ENCODE measurements at regions not wholly inside any gene's neighbourhood (a gene's known extent, or its start where the extent isn't known, plus 50 kb on each side); places are given as distances from the start of the nearest gene placed in this dataset.

DNA sequence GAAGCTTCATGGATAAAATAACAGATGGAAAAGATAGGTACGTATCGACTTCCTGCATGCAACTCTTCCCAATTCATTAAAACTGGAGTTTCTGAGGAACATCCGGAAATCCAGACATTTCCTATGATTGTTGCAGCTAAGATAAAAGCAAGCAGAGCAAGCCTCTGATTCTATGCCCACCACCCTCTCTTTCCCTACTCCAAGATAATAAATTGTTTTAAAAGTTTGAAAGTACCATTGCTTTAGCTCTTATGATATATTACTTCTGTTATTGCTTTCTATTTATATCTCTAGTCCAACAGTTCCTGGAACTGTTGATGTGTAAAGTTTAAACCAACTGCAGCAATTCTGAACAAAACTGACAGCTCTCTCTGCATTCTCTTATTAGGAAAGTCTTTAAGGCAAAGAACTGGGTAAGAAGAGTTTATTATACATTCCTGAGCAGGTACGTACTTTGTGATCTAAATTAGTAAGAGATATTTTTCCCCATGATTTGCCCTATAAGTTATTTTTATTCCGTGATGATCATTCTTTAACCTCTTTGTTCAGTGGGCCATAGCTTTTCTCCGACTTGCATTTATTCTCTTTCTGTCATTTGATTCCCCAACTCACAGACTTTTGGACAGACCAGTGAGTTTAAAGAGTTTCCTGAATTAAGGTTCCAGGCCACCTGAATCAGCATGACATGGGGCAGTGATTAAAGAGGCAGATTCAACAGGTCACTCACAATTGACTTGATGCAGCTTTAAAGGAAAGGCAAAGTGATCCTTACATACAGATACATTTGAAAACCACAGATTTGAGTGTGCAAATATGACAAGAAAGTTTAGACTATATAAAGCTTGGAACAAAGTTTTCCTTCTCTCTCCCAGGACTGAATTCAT lies 94.2 kb upstream of the THRB start:
- no peak for DNase-seq (ENCODE audit: low spot score)
- intact Hi-C loops (cut with micrococcal nuclease; ENCODE audit: unreplicated experiment): no loop called here
- no peaks in the 10 kb centered on the region for H3K9me2 ChIP-seq (ENCODE audit: insufficient read depth, low read length)
- TF ChIP-seq EZH2phosphoT487 (IDR thresholded peaks at IDR 0.05; ENCODE audit: borderline replicate concordance, low read depth, low read length): no peak
- TF ChIP-seq, protein P1, sequence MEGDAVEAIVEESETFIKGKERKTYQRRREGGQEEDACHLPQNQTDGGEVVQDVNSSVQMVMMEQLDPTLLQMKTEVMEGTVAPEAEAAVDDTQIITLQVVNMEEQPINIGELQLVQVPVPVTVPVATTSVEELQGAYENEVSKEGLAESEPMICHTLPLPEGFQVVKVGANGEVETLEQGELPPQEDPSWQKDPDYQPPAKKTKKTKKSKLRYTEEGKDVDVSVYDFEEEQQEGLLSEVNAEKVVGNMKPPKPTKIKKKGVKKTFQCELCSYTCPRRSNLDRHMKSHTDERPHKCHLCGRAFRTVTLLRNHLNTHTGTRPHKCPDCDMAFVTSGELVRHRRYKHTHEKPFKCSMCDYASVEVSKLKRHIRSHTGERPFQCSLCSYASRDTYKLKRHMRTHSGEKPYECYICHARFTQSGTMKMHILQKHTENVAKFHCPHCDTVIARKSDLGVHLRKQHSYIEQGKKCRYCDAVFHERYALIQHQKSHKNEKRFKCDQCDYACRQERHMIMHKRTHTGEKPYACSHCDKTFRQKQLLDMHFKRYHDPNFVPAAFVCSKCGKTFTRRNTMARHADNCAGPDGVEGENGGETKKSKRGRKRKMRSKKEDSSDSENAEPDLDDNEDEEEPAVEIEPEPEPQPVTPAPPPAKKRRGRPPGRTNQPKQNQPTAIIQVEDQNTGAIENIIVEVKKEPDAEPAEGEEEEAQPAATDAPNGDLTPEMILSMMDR (conservative IDR thresholded peaks at IDR 0.05; ENCODE audit: low read length): no peak
- H3K9me3 ChIP-seq (ENCODE audit: low read length): no peaks in the 10 kb centered on the region
- no peaks in the 10 kb centered on the region for H3K79me2 ChIP-seq (ENCODE audit: insufficient read depth, low read depth, low read length)
- H3K4me3 ChIP-seq (ENCODE audit: low read depth, low read length, poor library complexity, severe bottlenecking): no peak overlapping the region
- no peak overlapping the region for H3K27ac ChIP-seq (ENCODE audit: low read depth, low read length, poor library complexity, severe bottlenecking)
- CTCF ChIA-PET (ENCODE audit: unreplicated experiment): no interaction called here
- H4K20me1 ChIP-seq (ENCODE audit: insufficient read depth, low read length): no peaks in the 10 kb centered on the region
- POLR2A ChIA-PET: no interaction called here
- no peaks in the 10 kb centered on the region for H3K36me3 ChIP-seq (ENCODE audit: insufficient read depth, low read length)
- BruUV-seq (replicated peaks): no TSS peak
- no peak overlapping the region for H3K4me2 ChIP-seq (ENCODE audit: low read length)
- no peaks in the 10 kb centered on the region for H3K4me1 ChIP-seq (ENCODE audit: insufficient read depth, low read length, poor library complexity, severe bottlenecking)
- no peak overlapping the region for H2AFZ ChIP-seq (ENCODE audit: low read length)

DNA sequence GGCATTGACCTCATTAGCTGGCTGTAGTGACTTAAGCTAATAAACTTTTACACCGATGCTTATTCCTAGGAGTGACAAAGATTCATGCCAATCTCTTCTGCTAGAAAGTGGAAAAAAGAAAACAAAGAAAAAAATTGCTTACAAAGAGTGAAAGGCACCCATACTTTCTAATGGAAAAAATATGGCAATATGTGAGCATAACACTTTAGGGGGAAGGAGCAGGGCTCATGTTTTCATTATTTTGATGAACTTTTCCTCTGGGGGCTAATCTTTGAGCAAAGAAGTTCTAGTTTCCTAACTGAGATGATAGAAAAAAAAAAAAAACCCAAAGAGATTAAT lies 94.8 kb upstream of the THRB start:
- Histone ChIP-seq H3K4me3 (ENCODE audit: low read depth, low read length, poor library complexity, severe bottlenecking) (no peak overlapping the region), H2AFZ (ENCODE audit: low read length) (no peak overlapping the region), H3K27ac (ENCODE audit: low read depth, low read length, poor library complexity, severe bottlenecking) (no peak overlapping the region), H4K20me1 (ENCODE audit: insufficient read depth, low read length) (no peaks in the 10 kb centered on the region), H3K4me1 (ENCODE audit: insufficient read depth, low read length, poor library complexity, severe bottlenecking) (no peaks in the 10 kb centered on the region), H3K4me2 (ENCODE audit: low read length) (no peak overlapping the region), H3K9me2 (ENCODE audit: insufficient read depth, low read length) (no peaks in the 10 kb centered on the region), H3K36me3 (ENCODE audit: insufficient read depth, low read length) (no peaks in the 10 kb centered on the region), H3K9me3 (ENCODE audit: low read length) (no peaks in the 10 kb centered on the region), H3K79me2 (ENCODE audit: insufficient read depth, low read depth, low read length) (no peaks in the 10 kb centered on the region)
- no peak for TF ChIP-seq EZH2phosphoT487 (IDR thresholded peaks at IDR 0.05; ENCODE audit: borderline replicate concordance, low read depth, low read length)
- no peak for DNase-seq (ENCODE audit: low spot score)
- no TSS peak for BruUV-seq (replicated peaks)
- ChIA-PET POLR2A (no interaction called here), CTCF (ENCODE audit: unreplicated experiment) (no interaction called here)
- intact Hi-C loops (cut with micrococcal nuclease; ENCODE audit: unreplicated experiment): no loop called here

DNA sequence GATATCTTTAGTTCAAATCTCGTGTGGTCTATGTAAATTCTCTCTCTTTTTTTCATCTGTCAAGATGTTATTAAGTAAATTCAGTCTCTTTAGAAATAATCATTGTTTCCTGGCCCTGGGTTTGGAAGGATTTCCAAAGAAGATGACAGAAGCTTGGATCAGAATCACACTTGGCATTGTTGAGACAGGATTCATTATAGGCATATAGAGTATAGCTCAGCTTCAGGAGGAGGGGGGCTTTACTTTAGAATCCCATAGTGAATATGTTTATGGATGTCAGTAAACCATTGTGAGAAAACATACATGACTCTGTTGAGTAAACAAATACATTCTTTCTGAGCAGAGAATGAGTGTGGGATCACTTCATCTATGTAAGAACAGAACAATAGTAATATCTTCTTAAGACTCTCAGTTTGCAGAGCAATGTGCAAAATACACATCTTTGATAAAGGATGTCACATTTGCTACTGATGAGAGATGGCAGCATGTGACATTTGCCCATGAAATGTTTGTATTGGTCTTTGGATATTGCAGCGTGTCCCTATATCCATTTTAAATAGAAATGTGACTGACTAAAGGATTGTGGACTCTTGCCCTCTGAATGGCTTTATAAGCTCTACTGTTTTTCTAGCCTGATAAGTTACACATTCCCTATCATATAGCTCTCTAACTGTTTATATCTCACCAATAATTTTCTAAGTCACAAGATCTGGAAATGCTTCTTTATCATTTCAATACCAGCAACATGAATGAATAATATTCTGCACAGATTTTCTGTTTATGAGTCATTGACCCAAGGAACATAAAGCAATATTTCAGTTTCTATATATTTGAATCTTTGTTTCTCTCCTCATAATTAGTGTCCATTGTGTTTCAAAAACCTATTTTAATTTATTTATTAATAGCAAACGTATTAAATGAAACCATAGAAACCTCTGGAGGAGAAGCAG lies 95.6 kb upstream of the THRB start:
- Histone ChIP-seq H3K9me3 (ENCODE audit: low read length) (no peaks in the 10 kb centered on the region), H4K20me1 (ENCODE audit: insufficient read depth, low read length) (no peaks in the 10 kb centered on the region), H2AFZ (ENCODE audit: low read length) (no peak overlapping the region), H3K4me2 (ENCODE audit: low read length) (no peak overlapping the region), H3K4me1 (ENCODE audit: insufficient read depth, low read length, poor library complexity, severe bottlenecking) (no peaks in the 10 kb centered on the region), H3K27ac (ENCODE audit: low read depth, low read length, poor library complexity, severe bottlenecking) (no peak overlapping the region), H3K79me2 (ENCODE audit: insufficient read depth, low read depth, low read length) (no peaks in the 10 kb centered on the region), H3K4me3 (ENCODE audit: low read depth, low read length, poor library complexity, severe bottlenecking) (no peak overlapping the region), H3K9me2 (ENCODE audit: insufficient read depth, low read length) (no peaks in the 10 kb centered on the region), H3K36me3 (ENCODE audit: insufficient read depth, low read length) (no peaks in the 10 kb centered on the region)
- TF ChIP-seq EZH2phosphoT487 (IDR thresholded peaks at IDR 0.05; ENCODE audit: borderline replicate concordance, low read depth, low read length): no peak
- TF ChIP-seq, protein P1 (conservative IDR thresholded peaks at IDR 0.05; ENCODE audit: low read length): no peak
- CTCF ChIA-PET (ENCODE audit: unreplicated experiment): no interaction called here
- BruUV-seq (replicated peaks): no TSS peak
- no peak for DNase-seq (ENCODE audit: low spot score)
- POLR2A ChIA-PET: interaction anchor here (1.1 kb wide), 1 partner anchor 10 kb away, joined by 3 read pairs; no protein-coding TSS in a partner anchor
- intact Hi-C loops (cut with micrococcal nuclease; ENCODE audit: unreplicated experiment): no loop called here

All from OCI-LY7 (cell line).